Esophagus squamous epithelium (tissue), 4 donors: ENCODE measurements at regions not wholly inside any gene's neighbourhood (a gene's known extent, or its start where the extent isn't known, plus 50 kb on each side); places are given as distances from the start of the nearest gene placed in this dataset.

Source experiments
- CTCF ChIP-seq, 6 experiments: fragments of 450-650 bp in 4 of 6; fragments of 200-600 bp in 2 of 6; sonication (generic) in 2 of 6; IDR thresholded peaks; one replicate each; pipeline ENCODE4 v1.5.1; 2016 to 2019; ENCODE audit warnings: antibody characterized with exemption in 6 of 6, mild to moderate bottlenecking in 4 of 6, moderate library complexity in 4 of 6
- POLR2A ChIP-seq, 4 donors: fragments of 450-650 bp; IDR thresholded peaks; one replicate each; pipeline ENCODE4 v1.6.1; 2017; ENCODE audit warnings: antibody characterized with exemption in 4 of 4, mild to moderate bottlenecking in 4 of 4, moderate library complexity in 3 of 4

GRCh38 chr7:32298408-32299132, 191.6 kb downstream of the LSM5 start:
- TF ChIP-seq CTCF (IDR thresholded peaks at IDR 0.05): no peak
- no peak for TF ChIP-seq POLR2A (IDR thresholded peaks at IDR 0.05)
